ENCODE measurements at regions not wholly inside any gene's neighbourhood (a gene's known extent, or its start where the extent isn't known, plus 50 kb on each side); places are given as distances from the start of the nearest gene placed in this dataset.
"Not testable (repeated sequence)": the region's sequence is repeated elsewhere in the genome, so short reads cannot be mapped to it uniquely, and the experiment has no call there.

- no peaks in the 10 kb centered on the region for H3K4me1 Mint-ChIP-seq
- no peak overlapping the region for H3K4me3 Mint-ChIP-seq
- ChIA-PET CTCF (no interaction called here), POLR2A (no interaction called here)
- no peak for DNase-seq
- no peaks in the 10 kb centered on the region for H3K36me3 Mint-ChIP-seq (ENCODE audit: low read depth)
- H3K27ac Mint-ChIP-seq, result no peak overlapping the region
- H3K27me3 Mint-ChIP-seq, result no peaks in the 10 kb centered on the region
- no peaks in the 10 kb centered on the region for H3K9me3 Mint-ChIP-seq
Measured at GRCh38 chr1:81738875-81739274, 61.9 kb upstream of the ADGRL2 start.

- no peak overlapping the region for H3K27ac Mint-ChIP-seq
- no peaks in the 10 kb centered on the region for H3K4me1 Mint-ChIP-seq
- H3K9me3 Mint-ChIP-seq, result no peaks in the 10 kb centered on the region
- no peaks in the 10 kb centered on the region for H3K36me3 Mint-ChIP-seq (ENCODE audit: low read depth)
- CTCF ChIA-PET, result no interaction called here
- POLR2A ChIA-PET, result no interaction called here
- no peak overlapping the region for H3K4me3 Mint-ChIP-seq
- DNase-seq, result no peak
- H3K27me3 Mint-ChIP-seq, result no peaks in the 10 kb centered on the region
Measured at GRCh38 chr1:81733480-81733879, 67.3 kb upstream of the ADGRL2 start.

GRCh38 chr1:81731989-81732388 is 68.7 kb upstream of the ADGRL2 start:
- no peaks in the 10 kb centered on the region for H3K9me3 Mint-ChIP-seq
- ChIA-PET POLR2A (no interaction called here), CTCF (no interaction called here)
- H3K4me3 Mint-ChIP-seq, result no peak overlapping the region
- no peak overlapping the region for H3K27ac Mint-ChIP-seq
- no peaks in the 10 kb centered on the region for H3K36me3 Mint-ChIP-seq (ENCODE audit: low read depth)
- DNase-seq, result no peak
- H3K4me1 Mint-ChIP-seq, result no peaks in the 10 kb centered on the region
- H3K27me3 Mint-ChIP-seq, result no peaks in the 10 kb centered on the region

GRCh38 chr1:81730881-81731280 is 69.9 kb upstream of the ADGRL2 start:
- no peaks in the 10 kb centered on the region for H3K9me3 Mint-ChIP-seq
- no peak overlapping the region for H3K4me3 Mint-ChIP-seq
- no peaks in the 10 kb centered on the region for H3K4me1 Mint-ChIP-seq
- H3K27ac Mint-ChIP-seq, result no peak overlapping the region
- POLR2A ChIA-PET, result no interaction called here
- CTCF ChIA-PET, result no interaction called here
- H3K36me3 Mint-ChIP-seq (ENCODE audit: low read depth), result no peaks in the 10 kb centered on the region
- H3K27me3 Mint-ChIP-seq, result no peaks in the 10 kb centered on the region
- DNase-seq, result no peak

GRCh38 chr1:81730299-81730698 is 70.4 kb upstream of the ADGRL2 start:
- H3K4me1 Mint-ChIP-seq; H3K36me3 Mint-ChIP-seq (ENCODE audit: low read depth); H3K9me3 Mint-ChIP-seq; CTCF ChIA-PET; H3K27me3 Mint-ChIP-seq; DNase-seq; H3K27ac Mint-ChIP-seq; H3K4me3 Mint-ChIP-seq; POLR2A ChIA-PET: not testable (repeated sequence)

- H3K9me3 Mint-ChIP-seq, result no peaks in the 10 kb centered on the region
- CTCF ChIA-PET, result no interaction called here
- H3K4me1 Mint-ChIP-seq, result no peaks in the 10 kb centered on the region
- DNase-seq, result no peak
- H3K36me3 Mint-ChIP-seq (ENCODE audit: low read depth), result no peaks in the 10 kb centered on the region
- POLR2A ChIA-PET, result no interaction called here
- H3K27ac Mint-ChIP-seq, result no peak overlapping the region
- H3K27me3 Mint-ChIP-seq, result no peaks in the 10 kb centered on the region
- no peak overlapping the region for H3K4me3 Mint-ChIP-seq
Measured at GRCh38 chr1:81729818-81730217, 70.9 kb upstream of the ADGRL2 start.

GRCh38 chr1:81729239-81729638 is 71.5 kb upstream of the ADGRL2 start:
- Mint-ChIP-seq H3K4me3 (no peak overlapping the region), H3K27me3 (no peaks in the 10 kb centered on the region), H3K9me3 (no peaks in the 10 kb centered on the region), H3K36me3 (ENCODE audit: low read depth) (no peaks in the 10 kb centered on the region), H3K27ac (no peak overlapping the region), H3K4me1 (no peaks in the 10 kb centered on the region)
- POLR2A ChIA-PET, result no interaction called here
- CTCF ChIA-PET, result no interaction called here
- no peak for DNase-seq

GRCh38 chr1:81725823-81726222 is 74.9 kb upstream of the ADGRL2 start:
- H3K36me3 Mint-ChIP-seq (ENCODE audit: low read depth), result no peaks in the 10 kb centered on the region
- DNase-seq, result no peak
- ChIA-PET CTCF (no interaction called here), POLR2A (no interaction called here)
- H3K27me3 Mint-ChIP-seq, result no peaks in the 10 kb centered on the region
- no peak overlapping the region for H3K4me3 Mint-ChIP-seq
- no peak overlapping the region for H3K27ac Mint-ChIP-seq
- H3K4me1 Mint-ChIP-seq, result no peaks in the 10 kb centered on the region
- peaks cover 4% of the 10 kb centered on the region for H3K9me3 Mint-ChIP-seq

GRCh38 chr1:81722631-81723328 is 78.0 kb upstream of the ADGRL2 start:
- POLR2A ChIA-PET; H3K36me3 Mint-ChIP-seq (ENCODE audit: low read depth); CTCF ChIA-PET; H3K9me3 Mint-ChIP-seq; H3K4me3 Mint-ChIP-seq; H3K27ac Mint-ChIP-seq; H3K27me3 Mint-ChIP-seq; H3K4me1 Mint-ChIP-seq; DNase-seq: not testable (repeated sequence)

GRCh38 chr1:81720256-81720655 is 80.5 kb upstream of the ADGRL2 start:
- H3K27me3 Mint-ChIP-seq; H3K4me1 Mint-ChIP-seq; H3K36me3 Mint-ChIP-seq (ENCODE audit: low read depth); H3K9me3 Mint-ChIP-seq; CTCF ChIA-PET; POLR2A ChIA-PET; DNase-seq; H3K4me3 Mint-ChIP-seq; H3K27ac Mint-ChIP-seq: not testable (repeated sequence)

GRCh38 chr1:81717230-81717629 is 83.5 kb upstream of the ADGRL2 start:
- H3K27me3 Mint-ChIP-seq, result no peaks in the 10 kb centered on the region
- DNase-seq, result no peak
- H3K4me1 Mint-ChIP-seq, result no peaks in the 10 kb centered on the region
- no peak overlapping the region for H3K27ac Mint-ChIP-seq
- ChIA-PET POLR2A (no interaction called here), CTCF (no interaction called here)
- no peak overlapping the region for H3K4me3 Mint-ChIP-seq
- H3K9me3 Mint-ChIP-seq, result peaks cover 5% of the 10 kb centered on the region
- no peaks in the 10 kb centered on the region for H3K36me3 Mint-ChIP-seq (ENCODE audit: low read depth)

- H3K27ac Mint-ChIP-seq, result no peak overlapping the region
- peaks cover 2% of the 10 kb centered on the region for H3K9me3 Mint-ChIP-seq
- ChIA-PET CTCF (no interaction called here), POLR2A (no interaction called here)
- no peaks in the 10 kb centered on the region for H3K4me1 Mint-ChIP-seq
- no peaks in the 10 kb centered on the region for H3K27me3 Mint-ChIP-seq
- H3K36me3 Mint-ChIP-seq (ENCODE audit: low read depth), result no peaks in the 10 kb centered on the region
- no peak overlapping the region for H3K4me3 Mint-ChIP-seq
- no peak for DNase-seq
Measured at GRCh38 chr1:81715391-81715790, 85.3 kb upstream of the ADGRL2 start.

- DNase-seq, result no peak
- no peaks in the 10 kb centered on the region for H3K36me3 Mint-ChIP-seq (ENCODE audit: low read depth)
- ChIA-PET CTCF (no interaction called here), POLR2A (no interaction called here)
- H3K4me1 Mint-ChIP-seq, result no peaks in the 10 kb centered on the region
- no peak overlapping the region for H3K27ac Mint-ChIP-seq
- no peak overlapping the region for H3K4me3 Mint-ChIP-seq
- peaks cover 2% of the 10 kb centered on the region for H3K9me3 Mint-ChIP-seq
- H3K27me3 Mint-ChIP-seq, result no peaks in the 10 kb centered on the region
Measured at GRCh38 chr1:81714636-81715035, 86.1 kb upstream of the ADGRL2 start.

GRCh38 chr1:81712425-81712824 is 88.3 kb upstream of the ADGRL2 start:
- ChIA-PET CTCF (no interaction called here), POLR2A (no interaction called here)
- H3K4me1 Mint-ChIP-seq, result no peaks in the 10 kb centered on the region
- H3K9me3 Mint-ChIP-seq, result peaks cover 2% of the 10 kb centered on the region
- H3K36me3 Mint-ChIP-seq (ENCODE audit: low read depth), result no peaks in the 10 kb centered on the region
- no peak overlapping the region for H3K27ac Mint-ChIP-seq
- DNase-seq, result no peak
- no peak overlapping the region for H3K4me3 Mint-ChIP-seq
- H3K27me3 Mint-ChIP-seq, result no peaks in the 10 kb centered on the region

- POLR2A ChIA-PET, result no interaction called here
- H3K4me3 Mint-ChIP-seq, result no peak overlapping the region
- no peaks in the 10 kb centered on the region for H3K9me3 Mint-ChIP-seq
- no peak for DNase-seq
- CTCF ChIA-PET, result no interaction called here
- no peaks in the 10 kb centered on the region for H3K36me3 Mint-ChIP-seq (ENCODE audit: low read depth)
- no peak overlapping the region for H3K27ac Mint-ChIP-seq
- H3K4me1 Mint-ChIP-seq, result no peaks in the 10 kb centered on the region
- no peaks in the 10 kb centered on the region for H3K27me3 Mint-ChIP-seq
Measured at GRCh38 chr1:81710857-81711256, 89.9 kb upstream of the ADGRL2 start.
